RWPE1 (cell line): ENCODE measurements at regions not wholly inside any gene's neighbourhood (a gene's known extent, or its start where the extent isn't known, plus 50 kb on each side); places are given as distances from the start of the nearest gene placed in this dataset.

Experiments
- CTCF ChIA-PET: fragments of 350-600 bp; sonication (Branson Sonifier 250); formaldehyde crosslinking; extraction: SDS; loops from one replicate; lab custom pipeline; 2021; lab: Yijun Ruan, JAX
- POLR2A ChIA-PET: fragments of 400-600 bp; formaldehyde crosslinking; extraction: SDS; loops from one replicate; lab custom pipeline; 2020; ENCODE audit warnings: antibody characterized with exemption; ENCODE audit not compliant: low non-redundant PET; lab: Yijun Ruan, JAX
- DNase-seq: peaks from one replicate; pipeline ENCODE4 v3.0.0; 2012; ENCODE audit warnings: low spot score
- H3K27ac ChIP-seq: fragments of 450-650 bp; 2 replicates; pipeline ENCODE4 v1.5.1; 2017
- TF ChIP-seq, protein P1 (sequence below): fragments of 450-650 bp; conservative IDR thresholded peaks from 2 replicates; pipeline ENCODE4 v1.5.1; 2017; ENCODE audit warnings: low read depth, mild to moderate bottlenecking

DNA sequence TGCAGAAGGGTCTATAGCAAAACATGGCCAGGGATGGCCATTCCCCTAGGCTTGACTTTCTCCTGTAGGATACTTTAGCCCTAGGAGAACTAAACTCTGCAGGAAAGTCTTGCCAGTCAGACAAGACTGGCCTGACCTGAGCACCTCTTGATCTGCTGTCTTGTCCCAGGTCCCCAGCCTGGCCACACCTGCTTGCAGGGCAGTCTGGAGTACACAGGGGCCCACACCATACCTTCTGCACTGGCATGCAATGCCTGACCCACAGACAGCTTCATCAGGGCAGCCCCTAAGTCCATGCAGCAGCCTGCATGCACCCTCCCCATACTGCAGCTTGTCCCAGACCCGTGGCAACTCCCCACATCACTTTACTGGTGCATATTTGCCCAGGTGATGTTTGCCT, 204.6 kb downstream of the LRRC3B start:
- H3K27ac ChIP-seq = no peak overlapping the region
- ChIA-PET CTCF (no interaction called here), POLR2A (no interaction called here)
- TF ChIP-seq, protein P1, sequence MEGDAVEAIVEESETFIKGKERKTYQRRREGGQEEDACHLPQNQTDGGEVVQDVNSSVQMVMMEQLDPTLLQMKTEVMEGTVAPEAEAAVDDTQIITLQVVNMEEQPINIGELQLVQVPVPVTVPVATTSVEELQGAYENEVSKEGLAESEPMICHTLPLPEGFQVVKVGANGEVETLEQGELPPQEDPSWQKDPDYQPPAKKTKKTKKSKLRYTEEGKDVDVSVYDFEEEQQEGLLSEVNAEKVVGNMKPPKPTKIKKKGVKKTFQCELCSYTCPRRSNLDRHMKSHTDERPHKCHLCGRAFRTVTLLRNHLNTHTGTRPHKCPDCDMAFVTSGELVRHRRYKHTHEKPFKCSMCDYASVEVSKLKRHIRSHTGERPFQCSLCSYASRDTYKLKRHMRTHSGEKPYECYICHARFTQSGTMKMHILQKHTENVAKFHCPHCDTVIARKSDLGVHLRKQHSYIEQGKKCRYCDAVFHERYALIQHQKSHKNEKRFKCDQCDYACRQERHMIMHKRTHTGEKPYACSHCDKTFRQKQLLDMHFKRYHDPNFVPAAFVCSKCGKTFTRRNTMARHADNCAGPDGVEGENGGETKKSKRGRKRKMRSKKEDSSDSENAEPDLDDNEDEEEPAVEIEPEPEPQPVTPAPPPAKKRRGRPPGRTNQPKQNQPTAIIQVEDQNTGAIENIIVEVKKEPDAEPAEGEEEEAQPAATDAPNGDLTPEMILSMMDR = no peak
- no peak for DNase-seq

DNA sequence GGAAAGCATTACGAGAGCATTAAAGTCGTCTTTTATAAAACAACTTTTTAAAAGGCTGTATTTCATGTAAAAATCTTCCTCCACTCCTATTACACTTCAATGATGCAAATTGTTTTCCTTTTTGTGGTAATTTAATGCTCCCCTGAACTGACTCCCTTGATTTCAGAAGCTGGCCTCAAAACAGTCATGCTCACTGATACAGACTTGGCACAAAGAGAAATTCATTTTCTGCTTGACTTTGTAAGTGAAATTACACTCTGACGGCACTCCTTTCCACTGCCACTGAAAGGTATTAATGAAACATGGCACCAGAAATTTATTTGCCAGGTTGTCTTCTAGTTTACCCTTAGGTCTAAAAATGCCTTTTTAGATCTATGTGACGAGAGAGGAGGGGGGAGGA, 215.5 kb downstream of the LRRC3B start:
- DNase-seq = no peak
- ChIA-PET CTCF (no interaction called here), POLR2A (no interaction called here)
- TF ChIP-seq, protein P1 = no peak
- no peak overlapping the region for H3K27ac ChIP-seq

DNA sequence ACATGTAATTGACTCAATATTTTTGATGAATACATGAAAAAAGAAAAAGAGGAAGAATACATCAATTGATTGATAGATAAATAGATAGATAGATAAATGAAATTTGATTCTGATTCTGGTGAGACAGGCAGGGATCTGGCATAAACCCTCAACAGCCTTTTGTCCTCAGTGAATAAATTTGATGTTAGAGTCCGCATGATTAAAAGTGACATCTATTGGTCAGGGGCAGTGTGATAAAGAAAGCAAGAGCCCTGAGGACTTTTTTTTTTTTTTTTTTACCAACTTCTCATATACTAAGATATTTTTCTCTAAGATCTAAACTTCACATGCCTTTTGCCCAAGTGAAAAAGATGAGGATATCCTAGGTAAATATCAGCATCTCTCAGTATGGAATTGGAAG, 216.4 kb downstream of the LRRC3B start:
- DNase-seq = no peak
- H3K27ac ChIP-seq = no peak overlapping the region
- POLR2A ChIA-PET = no interaction called here
- CTCF ChIA-PET = no interaction called here
- TF ChIP-seq, protein P1 = no peak

DNA sequence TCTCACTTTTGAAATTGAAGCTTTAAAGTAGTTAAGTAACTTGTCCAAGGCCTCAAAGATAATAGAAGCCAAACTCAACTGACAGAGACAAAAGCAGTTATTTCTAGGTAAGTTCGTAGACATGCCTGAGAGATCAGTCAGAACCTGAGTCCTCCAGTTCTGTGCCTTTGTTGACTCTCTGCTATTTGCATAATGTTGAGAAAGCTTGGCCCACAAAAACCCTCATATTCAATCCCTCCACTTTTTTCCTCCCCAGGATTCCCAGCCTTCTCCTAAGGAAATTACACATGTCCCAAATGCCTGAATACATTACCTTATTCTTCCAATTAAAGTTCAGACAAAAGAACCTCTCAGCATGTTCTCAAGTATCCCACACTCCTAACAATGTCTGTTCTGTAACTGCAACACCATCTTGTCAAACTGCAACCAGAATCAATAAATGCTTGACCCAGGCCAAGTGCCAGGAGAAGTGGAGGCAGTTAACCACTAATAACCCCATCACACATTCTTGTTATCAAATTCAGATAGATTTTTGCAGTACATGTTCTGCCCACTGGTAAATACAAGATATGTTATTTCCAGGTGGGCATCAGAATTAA, 217.8 kb downstream of the LRRC3B start:
- ChIA-PET POLR2A (no interaction called here), CTCF (no interaction called here)
- TF ChIP-seq, protein P1 = no peak
- no peak overlapping the region for H3K27ac ChIP-seq
- DNase-seq = no peak

DNA sequence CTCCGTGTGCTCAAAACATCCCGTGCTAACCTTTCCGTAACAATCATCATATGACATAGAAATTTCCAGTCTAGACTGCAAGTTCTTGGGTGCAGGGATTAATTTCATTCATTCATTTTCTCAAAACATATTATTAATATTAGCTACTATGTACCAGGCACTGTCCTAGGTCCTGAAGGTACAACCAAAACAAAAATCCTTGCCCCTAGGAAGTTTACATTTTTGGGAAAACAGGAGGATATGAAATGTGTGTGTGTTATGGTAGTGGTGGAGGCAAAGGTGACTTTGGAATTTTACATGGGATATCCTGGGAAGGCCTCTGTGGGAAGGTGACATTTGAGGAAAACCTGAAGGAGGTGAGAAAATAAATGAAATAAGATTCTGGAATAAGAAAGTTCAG, 222.6 kb downstream of the LRRC3B start:
- TF ChIP-seq, protein P1 = no peak

DNA sequence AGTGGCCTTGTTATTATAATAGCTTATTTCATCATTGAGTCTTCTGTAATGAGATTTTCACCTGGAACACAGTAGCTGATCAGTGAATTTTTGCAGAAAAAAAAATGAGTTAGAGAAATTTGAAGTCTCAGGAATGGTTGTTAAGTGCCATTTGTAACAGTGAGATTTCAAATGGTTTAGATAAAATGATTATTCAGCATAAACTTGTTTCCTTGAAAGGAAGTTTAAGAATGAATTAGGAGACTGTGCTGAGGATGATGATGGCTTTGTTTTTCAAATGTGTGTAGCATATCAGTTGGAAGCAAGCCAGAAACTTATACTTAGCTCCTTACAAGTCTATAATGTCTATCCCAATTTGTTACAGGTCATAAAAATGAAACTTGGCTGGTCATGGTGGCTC, 225.1 kb downstream of the LRRC3B start:
- TF ChIP-seq, protein P1 = no peak
- ChIA-PET CTCF (no interaction called here), POLR2A (no interaction called here)
- no peak for DNase-seq
- no peak overlapping the region for H3K27ac ChIP-seq

More for the DNA sequence above, 222.6 kb downstream of the LRRC3B start:
- DNase-seq = no peak
- no peak overlapping the region for H3K27ac ChIP-seq
- CTCF ChIA-PET = no interaction called here
- POLR2A ChIA-PET = no interaction called here
